OCI-LY1 (cell line): ENCODE measurements at regions not wholly inside any gene's neighbourhood (a gene's known extent, or its start where the extent isn't known, plus 50 kb on each side); places are given as distances from the start of the nearest gene placed in this dataset.

Experiments
- CTCF ChIP-seq: fragments of 200-600 bp; sonication (generic), shearing (Covaris generic); IDR thresholded peaks from 2 replicates; pipeline ENCODE4 v1.5.1; 2017; ENCODE audit warnings: mild to moderate bottlenecking, antibody characterized with exemption, low read length, moderate library complexity, mixed read lengths
- EZH2 ChIP-seq: fragments of 200-600 bp; sonication (generic), shearing (Covaris generic); IDR thresholded peaks from 2 replicates; pipeline ENCODE4 v1.8.0; 2017; ENCODE audit warnings: borderline replicate concordance, mixed run types, mild to moderate bottlenecking, antibody characterized with exemption, low read length, moderate library complexity, mixed read lengths

DNA sequence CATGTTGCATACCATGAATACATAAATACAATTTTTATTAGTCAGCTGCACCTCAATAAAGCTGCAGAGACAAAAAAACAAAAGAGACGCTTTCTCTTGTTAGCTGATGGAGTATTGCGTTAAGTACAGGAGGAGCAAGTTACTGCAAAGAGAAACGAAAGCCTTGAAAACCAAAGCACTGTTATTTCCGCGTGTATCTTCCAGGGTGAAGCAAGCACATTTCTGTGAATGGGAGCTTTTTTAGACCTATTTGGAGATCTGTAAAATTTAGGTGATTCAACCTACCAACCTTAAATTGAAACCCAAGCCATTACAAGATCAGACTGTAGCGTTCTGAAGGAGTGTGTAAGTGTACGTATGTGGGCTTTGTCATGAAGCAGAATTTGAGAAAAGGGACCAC, 390.4 kb downstream of the SOX9 start:
- TF ChIP-seq CTCF = no peak
- TF ChIP-seq EZH2 = no peak
